Osteoblast (primary cell): ENCODE measurements at regions not wholly inside any gene's neighbourhood (a gene's known extent, or its start where the extent isn't known, plus 50 kb on each side); places are given as distances from the start of the nearest gene placed in this dataset.

Experiments used
- DNase-seq: peaks from one replicate; pipeline ENCODE4 v3.0.0; 2011; ENCODE audit warnings: low spot score, mixed read lengths; ENCODE audit not compliant: insufficient read length; ENCODE audit errors: missing footprints
- H2AFZ ChIP-seq: 2 replicates; pipeline ENCODE4 v1.6.0; 2011; ENCODE audit warnings: mild to moderate bottlenecking, low read length
- H3K27ac ChIP-seq: 2 replicates; pipeline ENCODE4 v1.5.1; 2011; ENCODE audit warnings: mild to moderate bottlenecking, low read depth, low read length, moderate library complexity
- H3K27me3 ChIP-seq: 2 replicates; pipeline ENCODE4 v1.6.0; 2012; ENCODE audit warnings: mild to moderate bottlenecking, control low read depth, inconsistent platforms, low read length, moderate library complexity; ENCODE audit not compliant: insufficient read depth
- H3K36me3 ChIP-seq: 2 replicates; pipeline ENCODE4 v1.5.1; 2011; ENCODE audit warnings: mild to moderate bottlenecking, low read length, control low read depth, moderate library complexity; ENCODE audit not compliant: insufficient read depth
- H3K4me1 ChIP-seq: 2 replicates; pipeline ENCODE4 v1.5.1; 2011; ENCODE audit warnings: mild to moderate bottlenecking, low read length, control low read depth, moderate library complexity; ENCODE audit not compliant: insufficient read depth
- H3K4me2 ChIP-seq: 2 replicates; pipeline ENCODE4 v1.6.0; 2011; ENCODE audit warnings: mild to moderate bottlenecking, low read length; ENCODE audit not compliant: insufficient read depth
- H3K4me3 ChIP-seq: fragments of 200-600 bp; sonication (generic); 3 replicates; pipeline ENCODE4 v1.5.1; 2012; ENCODE audit warnings: mild to moderate bottlenecking, low read length, inconsistent platforms; ENCODE audit not compliant: insufficient read depth
- H3K79me2 ChIP-seq: 2 replicates; pipeline ENCODE4 v1.6.0; 2012; ENCODE audit warnings: mild to moderate bottlenecking, low read length, control low read depth, inconsistent platforms; ENCODE audit not compliant: insufficient read depth
- H3K9me3 ChIP-seq: 2 replicates; pipeline ENCODE4 v1.5.1; 2011; ENCODE audit warnings: low read depth, low read length, control low read depth
- H4K20me1 ChIP-seq: 2 replicates; pipeline ENCODE4 v1.6.0; 2012; ENCODE audit warnings: mild to moderate bottlenecking, low read length, control low read depth; ENCODE audit not compliant: insufficient read depth
- CTCF ChIP-seq: IDR thresholded peaks from 2 replicates; pipeline ENCODE4 v1.5.1; 2011; ENCODE audit warnings: mild to moderate bottlenecking, low read depth, low read length, moderate library complexity; ENCODE audit errors: extremely low read depth

GRCh38 chr10:4467481-4467880 lies 358.5 kb upstream of the AKR1E2 start:
- H2AFZ ChIP-seq, result no peak overlapping the region
- peaks cover 16% of the 10 kb centered on the region for H3K4me1 ChIP-seq
- no peaks in the 10 kb centered on the region for H3K9me3 ChIP-seq
- H4K20me1 ChIP-seq, result no peaks in the 10 kb centered on the region
- no peaks in the 10 kb centered on the region for H3K79me2 ChIP-seq
- no peak overlapping the region for H3K4me2 ChIP-seq
- H3K27ac ChIP-seq, result no peak overlapping the region
- H3K27me3 ChIP-seq, result no peaks in the 10 kb centered on the region
- no peak overlapping the region for H3K4me3 ChIP-seq
- no peaks in the 10 kb centered on the region for H3K36me3 ChIP-seq
- TF ChIP-seq CTCF, result no peak
- DNase-seq, result no peak

GRCh38 chr10:4460267-4460666 lies 365.7 kb upstream of the AKR1E2 start:
- Histone ChIP-seq H3K4me3 (no peak overlapping the region), H3K27ac (no peak overlapping the region), H3K9me3 (no peaks in the 10 kb centered on the region), H3K4me1 (no peaks in the 10 kb centered on the region), H3K36me3 (no peaks in the 10 kb centered on the region), H3K79me2 (no peaks in the 10 kb centered on the region), H3K27me3 (no peaks in the 10 kb centered on the region), H4K20me1 (no peaks in the 10 kb centered on the region), H2AFZ (no peak overlapping the region), H3K4me2 (no peak overlapping the region)
- no peak for DNase-seq
- TF ChIP-seq CTCF, result no peak

- Histone ChIP-seq H3K4me3 (no peak overlapping the region), H4K20me1 (no peaks in the 10 kb centered on the region), H3K4me2 (no peak overlapping the region), H3K36me3 (no peaks in the 10 kb centered on the region), H3K27ac (no peak overlapping the region), H3K4me1 (no peaks in the 10 kb centered on the region), H2AFZ (no peak overlapping the region), H3K79me2 (no peaks in the 10 kb centered on the region), H3K9me3 (no peaks in the 10 kb centered on the region), H3K27me3 (no peaks in the 10 kb centered on the region)
- TF ChIP-seq CTCF, result no peak
- peak; percentile 73 for DNase-seq
Observed at GRCh38 chr10:4459531-4459930, 366.5 kb upstream of the AKR1E2 start.

GRCh38 chr10:4457597-4457996 lies 368.4 kb upstream of the AKR1E2 start:
- H3K27me3 ChIP-seq, result no peaks in the 10 kb centered on the region
- TF ChIP-seq CTCF, result no peak
- no peak for DNase-seq

More at GRCh38 chr10:4457597-4457996, 368.4 kb upstream of the AKR1E2 start:
- Histone ChIP-seq H4K20me1 (no peaks in the 10 kb centered on the region), H2AFZ (no peak overlapping the region), H3K79me2 (no peaks in the 10 kb centered on the region), H3K4me3 (no peak overlapping the region), H3K27ac (no peak overlapping the region), H3K4me2 (no peak overlapping the region), H3K36me3 (no peaks in the 10 kb centered on the region), H3K9me3 (no peaks in the 10 kb centered on the region), H3K4me1 (no peaks in the 10 kb centered on the region)
